ENCODE measurements at regions not wholly inside any gene's neighbourhood (a gene's known extent, or its start where the extent isn't known, plus 50 kb on each side); places are given as distances from the start of the nearest gene placed in this dataset.

GRCh38 chr17:77786090-77786489 is 172.4 kb upstream of the TNRC6C start:
- Histone ChIP-seq H3K27ac (no peak overlapping the region), H3K9me3 (ENCODE audit: insufficient read depth, low read depth) (no peaks in the 10 kb centered on the region), H3K27me3 (ENCODE audit: insufficient read depth, low read depth) (peaks cover 74% of the 10 kb centered on the region), H3F3A (ENCODE audit: insufficient read depth, low read depth) (no peaks in the 10 kb centered on the region), H3K4me1 (replicated peaks; ENCODE audit: insufficient read depth) (no peaks in the 10 kb centered on the region), H4K20me1 (ENCODE audit: insufficient read depth) (no peaks in the 10 kb centered on the region), H3K4me2 (no peak overlapping the region), H3K9me2 (ENCODE audit: insufficient read depth) (no peaks in the 10 kb centered on the region), H3K4me3 (no peak overlapping the region), H3K36me3 (ENCODE audit: low read depth) (no peaks in the 10 kb centered on the region), H2AFZ (no peak overlapping the region), H3K79me2 (ENCODE audit: low read depth) (no peaks in the 10 kb centered on the region)
- TF ChIP-seq CTCF (conservative IDR thresholded peaks at IDR 0.05) (no peak), EZH2 (IDR thresholded peaks at IDR 0.05; ENCODE audit: low read depth) (no peak)
- POLR2A ChIA-PET (ENCODE audit: unreplicated experiment), result no interaction called here
- CTCF ChIA-PET, result no interaction called here
- intact Hi-C loops (cut with micrococcal nuclease; ENCODE audit: unreplicated experiment), result no loop called here
- DNase-seq, result no peak
- no TSS peak for BruUV-seq (replicated peaks)

DNA sequence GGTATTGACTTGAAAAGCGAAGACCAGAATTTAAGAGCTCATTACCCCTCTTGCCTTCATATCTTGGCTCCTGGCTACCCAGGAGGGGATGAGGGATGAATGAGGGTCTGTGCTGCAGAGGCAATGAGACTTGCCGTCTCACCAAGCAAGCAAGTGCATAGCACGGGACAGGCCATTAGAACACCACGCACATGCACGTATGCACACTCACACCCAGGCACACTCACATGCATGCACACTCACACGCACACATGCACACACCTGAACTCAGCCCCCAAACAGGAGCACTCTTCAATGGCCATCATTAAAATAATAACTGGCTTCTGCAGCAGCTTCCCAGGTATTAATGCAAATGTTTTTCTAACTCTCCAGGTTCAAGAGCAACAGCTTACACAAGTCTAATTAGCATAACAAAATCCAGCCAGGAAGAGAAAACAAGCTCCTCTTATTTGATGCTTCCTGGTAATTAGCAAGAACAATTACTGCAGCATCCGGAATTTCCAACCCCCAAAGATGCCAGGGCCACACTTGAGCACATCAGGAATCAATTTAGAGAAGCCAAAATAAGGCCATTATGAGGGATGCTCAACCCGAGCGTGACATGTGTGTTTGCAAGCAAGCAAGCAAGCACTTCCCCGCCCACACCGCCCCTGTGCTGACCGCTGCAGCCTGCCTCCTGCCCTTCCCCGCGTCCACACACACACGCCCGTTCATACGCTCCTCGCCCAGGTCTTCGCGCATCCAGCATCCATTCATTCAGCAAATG is 171.6 kb upstream of the TNRC6C start:
- ChIA-PET CTCF (no interaction called here), POLR2A (ENCODE audit: unreplicated experiment) (no interaction called here)
- Histone ChIP-seq H3K4me1 (replicated peaks; ENCODE audit: insufficient read depth) (no peaks in the 10 kb centered on the region), H3K27me3 (ENCODE audit: insufficient read depth, low read depth) (peaks cover 74% of the 10 kb centered on the region), H3K9me3 (ENCODE audit: insufficient read depth, low read depth) (no peaks in the 10 kb centered on the region), H3K27ac (no peak overlapping the region), H3K9me2 (ENCODE audit: insufficient read depth) (no peaks in the 10 kb centered on the region), H3K4me2 (no peak overlapping the region), H3K79me2 (ENCODE audit: low read depth) (no peaks in the 10 kb centered on the region), H3K4me3 (no peak overlapping the region), H4K20me1 (ENCODE audit: insufficient read depth) (no peaks in the 10 kb centered on the region), H3K36me3 (ENCODE audit: low read depth) (no peaks in the 10 kb centered on the region), H3F3A (ENCODE audit: insufficient read depth, low read depth) (no peaks in the 10 kb centered on the region), H2AFZ (no peak overlapping the region)
- intact Hi-C loops (cut with micrococcal nuclease; ENCODE audit: unreplicated experiment), result no loop called here
- no TSS peak for BruUV-seq (replicated peaks)
- no peak for TF ChIP-seq EZH2 (IDR thresholded peaks at IDR 0.05; ENCODE audit: low read depth)
- TF ChIP-seq CTCF (conservative IDR thresholded peaks at IDR 0.05), result no peak
- DNase-seq, result no peak

DNA sequence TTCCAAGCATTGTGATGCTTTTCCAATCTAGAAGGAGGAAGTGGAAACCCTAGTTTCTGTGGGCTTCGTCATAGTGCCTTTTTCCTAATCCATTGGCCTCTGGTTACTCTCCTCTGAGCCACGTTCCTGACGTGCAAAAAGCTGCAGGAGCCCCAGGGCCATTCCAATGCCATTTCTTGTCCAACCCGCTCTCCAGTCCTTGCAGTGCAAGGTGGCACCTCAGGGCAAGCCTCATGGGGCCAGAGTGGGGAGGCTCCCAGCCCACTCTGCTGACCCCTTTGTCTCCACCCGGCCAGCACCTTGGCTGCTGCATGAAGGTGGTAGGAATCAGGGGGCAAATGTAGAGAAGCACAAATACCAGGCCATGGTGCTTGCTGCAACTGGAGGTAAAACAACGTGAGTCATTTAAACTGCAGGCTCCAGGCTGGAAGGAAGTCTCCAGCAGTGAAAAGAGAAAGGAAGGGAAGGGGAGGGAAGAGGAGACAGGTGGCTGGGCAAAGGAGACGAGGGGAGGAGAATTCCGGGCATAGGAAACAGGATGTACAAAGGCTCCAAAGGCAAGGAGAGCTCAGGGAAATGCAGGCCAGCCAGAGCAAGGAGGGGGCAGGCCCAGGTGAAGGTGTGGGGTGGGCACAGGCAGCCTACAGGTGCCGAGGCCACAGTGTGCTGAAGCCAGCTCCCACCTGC is 168.2 kb upstream of the TNRC6C start:
- ChIA-PET CTCF (no interaction called here), POLR2A (ENCODE audit: unreplicated experiment) (no interaction called here)
- Histone ChIP-seq H3K4me3 (no peak overlapping the region), H3K27me3 (ENCODE audit: insufficient read depth, low read depth) (peaks cover 77% of the 10 kb centered on the region), H4K20me1 (ENCODE audit: insufficient read depth) (no peaks in the 10 kb centered on the region), H3K4me1 (replicated peaks; ENCODE audit: insufficient read depth) (no peaks in the 10 kb centered on the region), H2AFZ (no peak overlapping the region), H3K36me3 (ENCODE audit: low read depth) (no peaks in the 10 kb centered on the region), H3K79me2 (ENCODE audit: low read depth) (no peaks in the 10 kb centered on the region), H3K27ac (no peak overlapping the region), H3K9me2 (ENCODE audit: insufficient read depth) (no peaks in the 10 kb centered on the region), H3K4me2 (no peak overlapping the region), H3F3A (ENCODE audit: insufficient read depth, low read depth) (no peaks in the 10 kb centered on the region), H3K9me3 (ENCODE audit: insufficient read depth, low read depth) (no peaks in the 10 kb centered on the region)
- DNase-seq, result no peak
- TF ChIP-seq EZH2 (IDR thresholded peaks at IDR 0.05; ENCODE audit: low read depth), result no peak
- no peak for TF ChIP-seq CTCF (conservative IDR thresholded peaks at IDR 0.05)
- no TSS peak for BruUV-seq (replicated peaks)
- intact Hi-C loops (cut with micrococcal nuclease; ENCODE audit: unreplicated experiment), result no loop called here
